ENCODE measurements at regions not wholly inside any gene's neighbourhood (a gene's known extent, or its start where the extent isn't known, plus 50 kb on each side); places are given as distances from the start of the nearest gene placed in this dataset.
A peak's percentile ranks its signal among the peaks of the same experiment; 100 is the strongest.

GRCh38 chr11:69890476-69890875 is 71.3 kb upstream of the FGF3 start:
- intact Hi-C loops (cut with DNase I): no loop called here
- H3K4me3 ChIP-seq (ENCODE audit: low read length in 2 of 2): no peak overlapping the region
- H3K27ac ChIP-seq (ENCODE audit: low read depth in 1 of 2, low read length in 2 of 2): no peak overlapping the region
- no peaks in the 10 kb centered on the region for H3K27me3 ChIP-seq (ENCODE audit: control insufficient read depth in 1 of 2, insufficient read depth in 2 of 2, low read length in 1 of 2)
- no peak for ATAC-seq (ENCODE audit: low FRiP score)
- no peaks in the 10 kb centered on the region for H3K4me1 ChIP-seq (ENCODE audit: control insufficient read depth in 1 of 2, insufficient read depth in 2 of 2, low read length in 2 of 2)
- 68 to 83% methylated on average over 6 of the region's 6 CpGs for WGBS, 2 donors
- H3K9me3 ChIP-seq (ENCODE audit: control insufficient read depth, low read length): no peaks in the 10 kb centered on the region
- DNase-seq: peak; percentile 19 to 51
- H3K36me3 ChIP-seq (ENCODE audit: control insufficient read depth in 1 of 2, insufficient read depth in 2 of 2, low read length in 1 of 2): no peaks in the 10 kb centered on the region

- intact Hi-C loops (cut with DNase I): no loop called here
- Histone ChIP-seq H3K36me3 (ENCODE audit: control insufficient read depth in 1 of 2, insufficient read depth in 2 of 2, low read length in 1 of 2) (no peaks in the 10 kb centered on the region), H3K4me3 (ENCODE audit: low read length in 2 of 2) (no peak overlapping the region), H3K4me1 (ENCODE audit: control insufficient read depth in 1 of 2, insufficient read depth in 2 of 2, low read length in 2 of 2) (no peaks in the 10 kb centered on the region), H3K9me3 (ENCODE audit: control insufficient read depth, low read length) (no peaks in the 10 kb centered on the region), H3K27ac (ENCODE audit: low read depth in 1 of 2, low read length in 2 of 2) (no peak overlapping the region), H3K27me3 (ENCODE audit: control insufficient read depth in 1 of 2, insufficient read depth in 2 of 2, low read length in 1 of 2) (no peaks in the 10 kb centered on the region)
- DNase-seq (peak; percentile 41 to 69), ATAC-seq (ENCODE audit: low FRiP score) (peak; percentile 34)
- 59 to 62% methylated on average over 46 of the region's 46 CpGs for WGBS, 2 donors
Observed at GRCh38 chr11:69891421-69892236, 72.4 kb upstream of the FGF3 start.

GRCh38 chr11:69892237-69892985 is 73.2 kb upstream of the FGF3 start:
- Histone ChIP-seq H3K27ac (ENCODE audit: low read depth in 1 of 2, low read length in 2 of 2) (no peak overlapping the region), H3K36me3 (ENCODE audit: control insufficient read depth in 1 of 2, insufficient read depth in 2 of 2, low read length in 1 of 2) (no peaks in the 10 kb centered on the region), H3K9me3 (ENCODE audit: control insufficient read depth, low read length) (no peaks in the 10 kb centered on the region), H3K4me3 (ENCODE audit: low read length in 2 of 2) (no peak overlapping the region), H3K4me1 (ENCODE audit: control insufficient read depth in 1 of 2, insufficient read depth in 2 of 2, low read length in 2 of 2) (no peaks in the 10 kb centered on the region), H3K27me3 (ENCODE audit: control insufficient read depth in 1 of 2, insufficient read depth in 2 of 2, low read length in 1 of 2) (no peaks in the 10 kb centered on the region)
- DNase-seq: peak; percentile 23 to 54
- 91 to 93% methylated on average over 29 of the region's 29 CpGs for WGBS, 2 donors
- ATAC-seq (ENCODE audit: low FRiP score): no peak
- intact Hi-C loops (cut with DNase I): no loop called here

- no peaks in the 10 kb centered on the region for H3K9me3 ChIP-seq (ENCODE audit: control insufficient read depth, low read length)
- intact Hi-C loops (cut with DNase I): no loop called here
- no peak for ATAC-seq (ENCODE audit: low FRiP score)
- peak; percentile 38 to 63 for DNase-seq
- WGBS, 2 donors: 84 to 89% methylated on average over 11 of the region's 11 CpGs
- H3K27me3 ChIP-seq (ENCODE audit: control insufficient read depth in 1 of 2, insufficient read depth in 2 of 2, low read length in 1 of 2): no peaks in the 10 kb centered on the region
- H3K4me1 ChIP-seq (ENCODE audit: control insufficient read depth in 1 of 2, insufficient read depth in 2 of 2, low read length in 2 of 2): no peaks in the 10 kb centered on the region
- no peaks in the 10 kb centered on the region for H3K36me3 ChIP-seq (ENCODE audit: control insufficient read depth in 1 of 2, insufficient read depth in 2 of 2, low read length in 1 of 2)
- H3K27ac ChIP-seq (ENCODE audit: low read depth in 1 of 2, low read length in 2 of 2): no peak overlapping the region
- no peak overlapping the region for H3K4me3 ChIP-seq (ENCODE audit: low read length in 2 of 2)
Observed at GRCh38 chr11:69892986-69893555, 73.9 kb upstream of the FGF3 start.

- Histone ChIP-seq H3K27ac (ENCODE audit: low read depth in 1 of 2, low read length in 2 of 2) (no peak overlapping the region), H3K4me3 (ENCODE audit: low read length in 2 of 2) (no peak overlapping the region), H3K27me3 (ENCODE audit: control insufficient read depth in 1 of 2, insufficient read depth in 2 of 2, low read length in 1 of 2) (no peaks in the 10 kb centered on the region), H3K9me3 (ENCODE audit: control insufficient read depth, low read length) (no peaks in the 10 kb centered on the region), H3K36me3 (ENCODE audit: control insufficient read depth in 1 of 2, insufficient read depth in 2 of 2, low read length in 1 of 2) (no peaks in the 10 kb centered on the region), H3K4me1 (ENCODE audit: control insufficient read depth in 1 of 2, insufficient read depth in 2 of 2, low read length in 2 of 2) (no peaks in the 10 kb centered on the region)
- 92 to 93% methylated on average over 10 of the region's 10 CpGs for WGBS, 2 donors
- intact Hi-C loops (cut with DNase I): no loop called here
- DNase-seq: peak; percentile 27 to 49
- ATAC-seq (ENCODE audit: low FRiP score): no peak
Observed at GRCh38 chr11:69893631-69894030, 74.4 kb upstream of the FGF3 start.

GRCh38 chr11:69894181-69894611 is 75.0 kb upstream of the FGF3 start:
- ATAC-seq (ENCODE audit: low FRiP score) (no peak), DNase-seq (peak; percentile 16 to 74)
- Histone ChIP-seq H3K27me3 (ENCODE audit: control insufficient read depth in 1 of 2, insufficient read depth in 2 of 2, low read length in 1 of 2) (no peaks in the 10 kb centered on the region), H3K27ac (ENCODE audit: low read depth in 1 of 2, low read length in 2 of 2) (no peak overlapping the region), H3K4me3 (ENCODE audit: low read length in 2 of 2) (no peak overlapping the region), H3K9me3 (ENCODE audit: control insufficient read depth, low read length) (no peaks in the 10 kb centered on the region), H3K4me1 (ENCODE audit: control insufficient read depth in 1 of 2, insufficient read depth in 2 of 2, low read length in 2 of 2) (no peaks in the 10 kb centered on the region), H3K36me3 (ENCODE audit: control insufficient read depth in 1 of 2, insufficient read depth in 2 of 2, low read length in 1 of 2) (no peaks in the 10 kb centered on the region)
- WGBS, 2 donors: 89 to 91% methylated on average over 15 of the region's 15 CpGs
- intact Hi-C loops (cut with DNase I): no loop called here

- 90 to 91% methylated on average over 8 of the region's 8 CpGs for WGBS, 2 donors
- intact Hi-C loops (cut with DNase I): no loop called here
Observed at GRCh38 chr11:69894648-69895047, 75.4 kb upstream of the FGF3 start.

GRCh38 chr11:69896250-69896649 is 77.0 kb upstream of the FGF3 start:
- intact Hi-C loops (cut with DNase I): no loop called here
- no peak for ATAC-seq (ENCODE audit: low FRiP score)
- H3K4me3 ChIP-seq (ENCODE audit: low read length in 2 of 2): no peak overlapping the region
- H3K4me1 ChIP-seq (ENCODE audit: control insufficient read depth in 1 of 2, insufficient read depth in 2 of 2, low read length in 2 of 2): no peaks in the 10 kb centered on the region
- no peaks in the 10 kb centered on the region for H3K9me3 ChIP-seq (ENCODE audit: control insufficient read depth, low read length)
- DNase-seq: no peak
- no peaks in the 10 kb centered on the region for H3K36me3 ChIP-seq (ENCODE audit: control insufficient read depth in 1 of 2, insufficient read depth in 2 of 2, low read length in 1 of 2)
- H3K27me3 ChIP-seq (ENCODE audit: control insufficient read depth in 1 of 2, insufficient read depth in 2 of 2, low read length in 1 of 2): no peaks in the 10 kb centered on the region
- no peak overlapping the region for H3K27ac ChIP-seq (ENCODE audit: low read depth in 1 of 2, low read length in 2 of 2)

More at GRCh38 chr11:69894648-69895047, 75.4 kb upstream of the FGF3 start:
- DNase-seq (no peak), ATAC-seq (ENCODE audit: low FRiP score) (no peak)
- H3K27ac ChIP-seq (ENCODE audit: low read depth in 1 of 2, low read length in 2 of 2): no peak overlapping the region
- H3K36me3 ChIP-seq (ENCODE audit: control insufficient read depth in 1 of 2, insufficient read depth in 2 of 2, low read length in 1 of 2): no peaks in the 10 kb centered on the region
- no peaks in the 10 kb centered on the region for H3K9me3 ChIP-seq (ENCODE audit: control insufficient read depth, low read length)
- H3K4me1 ChIP-seq (ENCODE audit: control insufficient read depth in 1 of 2, insufficient read depth in 2 of 2, low read length in 2 of 2): no peaks in the 10 kb centered on the region
- H3K4me3 ChIP-seq (ENCODE audit: low read length in 2 of 2): no peak overlapping the region
- H3K27me3 ChIP-seq (ENCODE audit: control insufficient read depth in 1 of 2, insufficient read depth in 2 of 2, low read length in 1 of 2): no peaks in the 10 kb centered on the region

All from aorta (tissue), 5 donors.